Liver (tissue), 7 donors: ENCODE measurements at regions not wholly inside any gene's neighbourhood (a gene's known extent, or its start where the extent isn't known, plus 50 kb on each side); places are given as distances from the start of the nearest gene placed in this dataset.

ENCODE experiments used
- DNase-seq: peaks from one replicate; pipeline ENCODE4 v3.0.0-alpha.2; 2017; ENCODE audit warnings: low spot score
- H3K27ac ChIP-seq, 2 donors: one replicate each; pipeline ENCODE4 v1.7.0; 2013; ENCODE audit warnings: inconsistent platforms in 2 of 2, low read length in 2 of 2, control low read depth in 1 of 2, low read depth in 1 of 2, mild to moderate bottlenecking in 1 of 2
- H3K27me3 ChIP-seq, 4 donors: one replicate each; pipeline versions ENCODE4 v1.6.1 to v1.7.0; 2013; ENCODE audit warnings: low read length in 3 of 4, inconsistent platforms in 1 of 4, mild to moderate bottlenecking in 1 of 4, moderate library complexity in 1 of 4; ENCODE audit not compliant: control insufficient read depth in 4 of 4, insufficient read depth in 4 of 4
- H3K36me3 ChIP-seq, 4 donors: one replicate each; pipeline versions ENCODE4 v1.6.1 to v1.7.0; 2013; ENCODE audit warnings: low read length in 3 of 4, mild to moderate bottlenecking in 3 of 4, low read depth in 1 of 4, moderate library complexity in 1 of 4; ENCODE audit not compliant: control insufficient read depth in 4 of 4, insufficient read depth in 3 of 4
- H3K4me1 ChIP-seq, 4 donors: one replicate each; pipeline versions ENCODE4 v1.6.1 to v1.7.0; 2013; ENCODE audit warnings: low read length in 3 of 4, mild to moderate bottlenecking in 3 of 4, moderate library complexity in 1 of 4; ENCODE audit not compliant: control insufficient read depth in 4 of 4, insufficient read depth in 4 of 4
- H3K4me3 ChIP-seq, 3 donors: one replicate each; pipeline versions ENCODE4 v1.6.1 to v1.7.0; 2013; ENCODE audit warnings: low read length in 3 of 3, control low read depth in 1 of 3, low read depth in 1 of 3, mild to moderate bottlenecking in 1 of 3
- H3K9ac ChIP-seq, 2 donors: one replicate each; pipeline ENCODE4 v1.7.0; 2013; ENCODE audit warnings: low read length in 2 of 2, mild to moderate bottlenecking in 2 of 2, moderate library complexity in 2 of 2, control low read depth in 1 of 2, low read depth in 1 of 2
- H3K9me3 ChIP-seq, 4 donors: one replicate each; pipeline versions ENCODE4 v1.6.1 to v1.7.0; 2013; ENCODE audit warnings: low read length in 3 of 4; ENCODE audit not compliant: control insufficient read depth in 4 of 4
- ATF3 ChIP-seq: IDR thresholded peaks from 2 replicates; pipeline ENCODE4 v1.6.1; 2016; ENCODE audit warnings: antibody characterized with exemption
- EGR1 ChIP-seq, 2 donors: IDR thresholded peaks; 2 replicates each; pipeline ENCODE4 v1.6.1; 2016 to 2018; ENCODE audit warnings: antibody characterized with exemption in 2 of 2, low read depth in 2 of 2
- FOXA1 ChIP-seq: IDR thresholded peaks from 2 replicates; pipeline ENCODE4 v1.6.1; 2016; ENCODE audit warnings: antibody characterized with exemption
- FOXA2 ChIP-seq: IDR thresholded peaks from 2 replicates; pipeline ENCODE4 v1.6.1; 2016; ENCODE audit warnings: antibody characterized with exemption
- GABPA ChIP-seq, 2 donors: IDR thresholded peaks in 1 of 2; conservative IDR thresholded peaks in 1 of 2; 2 replicates each; pipeline ENCODE4 v1.6.1; 2016; ENCODE audit warnings: antibody characterized with exemption in 2 of 2, mild to moderate bottlenecking in 1 of 2, moderate library complexity in 1 of 2
- HNF4A ChIP-seq, 2 donors: conservative IDR thresholded peaks; 2 replicates each; pipeline ENCODE4 v1.6.1; 2016; ENCODE audit warnings: antibody characterized with exemption in 2 of 2, mild to moderate bottlenecking in 2 of 2
- HNF4G ChIP-seq: IDR thresholded peaks from 2 replicates; pipeline ENCODE4 v1.6.1; 2016; ENCODE audit warnings: antibody characterized with exemption
- JUND ChIP-seq, 2 donors: IDR thresholded peaks; 2 replicates each; pipeline ENCODE4 v1.6.1; 2016; ENCODE audit warnings: antibody characterized with exemption in 2 of 2
- MAX ChIP-seq: IDR thresholded peaks from 2 replicates; pipeline ENCODE4 v1.6.1; 2016; ENCODE audit warnings: antibody characterized with exemption
- NR2F2 ChIP-seq: IDR thresholded peaks from 2 replicates; pipeline ENCODE4 v1.6.1; 2016; ENCODE audit warnings: antibody characterized with exemption
- RAD21 ChIP-seq, 2 donors: IDR thresholded peaks; 2 replicates each; pipeline ENCODE4 v1.6.1; 2016; ENCODE audit warnings: antibody characterized with exemption in 2 of 2, mild to moderate bottlenecking in 2 of 2
- REST ChIP-seq: IDR thresholded peaks from 2 replicates; pipeline ENCODE4 v1.6.1; 2016; ENCODE audit warnings: antibody characterized with exemption, mild to moderate bottlenecking
- RXRA ChIP-seq, 2 donors: IDR thresholded peaks; 2 replicates each; pipeline ENCODE4 v1.6.1; 2017 to 2018; ENCODE audit warnings: antibody characterized with exemption in 2 of 2, mild to moderate bottlenecking in 1 of 2
- SP1 ChIP-seq: IDR thresholded peaks from 2 replicates; pipeline ENCODE4 v1.6.1; 2018; ENCODE audit warnings: antibody characterized with exemption, mild to moderate bottlenecking
- TAF1 ChIP-seq: conservative IDR thresholded peaks from 2 replicates; pipeline ENCODE4 v1.6.1; 2016; ENCODE audit warnings: antibody characterized with exemption, mild to moderate bottlenecking
- YY1 ChIP-seq: IDR thresholded peaks from 2 replicates; pipeline ENCODE4 v1.6.1; 2016; ENCODE audit warnings: antibody characterized with exemption, mild to moderate bottlenecking
- ZBTB33 ChIP-seq: IDR thresholded peaks from 2 replicates; pipeline ENCODE4 v1.6.1; 2016; ENCODE audit warnings: antibody characterized with exemption
- WGBS: extraction: QIAGEN DNeasy Blood & Tissue Kit; methylation state at CpG from one replicate; pipeline ENCODE4 v1.1.7; 2013; 5-methylcytosine and 5-hydroxymethylcytosine counted together
- donor health status: healthy.
- donor health status: healthy.
- donor health status: healthy.
- donor health status: healthy.

- no peak for DNase-seq
- H3K4me3 ChIP-seq, result no peak overlapping the region
- no peaks in the 10 kb centered on the region for H3K9me3 ChIP-seq
- H3K36me3 ChIP-seq, result no peaks in the 10 kb centered on the region
- no peak overlapping the region for H3K27ac ChIP-seq
- H3K9ac ChIP-seq, result no peak overlapping the region
- 98% methylated on average over 2 of the region's 2 CpGs for WGBS
- TF ChIP-seq RXRA (IDR thresholded peaks at IDR 0.05), result no peak
- TF ChIP-seq YY1, result no peak
- no peak for TF ChIP-seq EGR1 (IDR thresholded peaks at IDR 0.05; ENCODE audit: low read depth in 2 of 2)
- no peak for TF ChIP-seq HNF4G
- no peak for TF ChIP-seq ZBTB33
- no peak for TF ChIP-seq ATF3
- no peak for TF ChIP-seq RAD21 (IDR thresholded peaks at IDR 0.05)
- TF ChIP-seq GABPA (IDR thresholded peaks at IDR 0.05 in 1 of 2, conservative IDR thresholded peaks at IDR 0.05 in 1 of 2), result no peak
- no peak for TF ChIP-seq JUND (IDR thresholded peaks at IDR 0.05)
- no peak for TF ChIP-seq NR2F2
- peaks cover 0 to 3% (median 0%) of the 10 kb centered on the region in 4 donors for H3K27me3 ChIP-seq
- H3K4me1 ChIP-seq, result no peaks in the 10 kb centered on the region
Observed at GRCh38 chr4:36919721-36920120, 324.8 kb upstream of the NWD2 start.

- no peaks in the 10 kb centered on the region for H3K4me1 ChIP-seq
- no peak overlapping the region for H3K9ac ChIP-seq
- no peak overlapping the region for H3K4me3 ChIP-seq
- no peak overlapping the region for H3K27ac ChIP-seq
- no peaks in the 10 kb centered on the region for H3K36me3 ChIP-seq
- no peak for DNase-seq
- no peaks in the 10 kb centered on the region for H3K27me3 ChIP-seq
- H3K9me3 ChIP-seq, result no peaks in the 10 kb centered on the region
- TF ChIP-seq GABPA (IDR thresholded peaks at IDR 0.05 in 1 of 2, conservative IDR thresholded peaks at IDR 0.05 in 1 of 2) (no peak), RAD21 (IDR thresholded peaks at IDR 0.05) (no peak), MAX (no peak), JUND (IDR thresholded peaks at IDR 0.05) (no peak), ATF3 (no peak), RXRA (IDR thresholded peaks at IDR 0.05) (no peak), HNF4A (conservative IDR thresholded peaks at IDR 0.05) (no peak), EGR1 (IDR thresholded peaks at IDR 0.05; ENCODE audit: low read depth in 2 of 2) (no peak), YY1 (no peak), NR2F2 (no peak), REST (no peak), FOXA2 (no peak), SP1 (no peak), ZBTB33 (no peak), TAF1 (no peak), FOXA1 (no peak)
Observed at GRCh38 chr4:36921476-36922216, 322.9 kb upstream of the NWD2 start.
